ENCODE measurements at regions not wholly inside any gene's neighbourhood (a gene's known extent, or its start where the extent isn't known, plus 50 kb on each side); places are given as distances from the start of the nearest gene placed in this dataset.

- no peak for DNase-seq
- Histone ChIP-seq H3K9me3 (no peaks in the 10 kb centered on the region), H3K36me3 (replicated peaks in 1 of 2; ENCODE audit: insufficient read depth in 1 of 2, low read depth in 2 of 2) (no peaks in the 10 kb centered on the region), H3K27ac (no peak overlapping the region), H3K4me3 (no peak overlapping the region), H3K4me1 (no peaks in the 10 kb centered on the region), H3K27me3 (no peaks in the 10 kb centered on the region)
- WGBS, 2 donors: 70 to 73% methylated on average over 3 of the region's 3 CpGs
- TF ChIP-seq POLR2A (IDR thresholded peaks at IDR 0.05) (no peak), CTCF (IDR thresholded peaks at IDR 0.05) (no peak)
- no peak for ATAC-seq
- intact Hi-C loops (cut with DNase I): no loop called here
These were observed 235.3 kb downstream of the CSNK2A3 start for GRCh38 chr11:11117730-11118129.

GRCh38 chr11:11115475-11115874 lies 237.6 kb downstream of the CSNK2A3 start:
- Histone ChIP-seq H3K36me3 (replicated peaks in 1 of 2; ENCODE audit: insufficient read depth in 1 of 2, low read depth in 2 of 2) (no peaks in the 10 kb centered on the region), H3K4me1 (no peaks in the 10 kb centered on the region), H3K27ac (no peak overlapping the region), H3K4me3 (no peak overlapping the region), H3K27me3 (no peaks in the 10 kb centered on the region), H3K9me3 (no peaks in the 10 kb centered on the region)
- DNase-seq (no peak), ATAC-seq (no peak)
- 79 to 80% methylated on average over 3 of the region's 3 CpGs for WGBS, 2 donors
- TF ChIP-seq CTCF (IDR thresholded peaks at IDR 0.05) (no peak), POLR2A (IDR thresholded peaks at IDR 0.05) (no peak)
- intact Hi-C loops (cut with DNase I): no loop called here

GRCh38 chr11:11113626-11114025 lies 239.4 kb downstream of the CSNK2A3 start:
- no peaks in the 10 kb centered on the region for H3K9me3 ChIP-seq
- no peak overlapping the region for H3K27ac ChIP-seq
- H3K36me3 ChIP-seq (replicated peaks in 1 of 2; ENCODE audit: insufficient read depth in 1 of 2, low read depth in 2 of 2): no peaks in the 10 kb centered on the region
- no peak for DNase-seq
- no peak for TF ChIP-seq CTCF (IDR thresholded peaks at IDR 0.05)
- no peak for TF ChIP-seq POLR2A (IDR thresholded peaks at IDR 0.05)
- H3K27me3 ChIP-seq: no peaks in the 10 kb centered on the region
- no peaks in the 10 kb centered on the region for H3K4me1 ChIP-seq
- WGBS, 2 donors: 78 to 91% methylated on average over 1 of the region's 1 CpG
- intact Hi-C loops (cut with DNase I): no loop called here
- ATAC-seq: no peak
- no peak overlapping the region for H3K4me3 ChIP-seq

GRCh38 chr11:11108026-11108425 lies 245.0 kb downstream of the CSNK2A3 start:
- Histone ChIP-seq H3K9me3 (no peaks in the 10 kb centered on the region), H3K27ac (no peak overlapping the region), H3K4me3 (no peak overlapping the region), H3K36me3 (replicated peaks in 1 of 2; ENCODE audit: insufficient read depth in 1 of 2, low read depth in 2 of 2) (no peaks in the 10 kb centered on the region), H3K4me1 (no peaks in the 10 kb centered on the region), H3K27me3 (no peaks in the 10 kb centered on the region)
- no peak for TF ChIP-seq CTCF (IDR thresholded peaks at IDR 0.05)
- TF ChIP-seq POLR2A (IDR thresholded peaks at IDR 0.05): no peak
- no peak for DNase-seq
- 89 to 90% methylated on average over 5 of the region's 5 CpGs for WGBS, 2 donors
- ATAC-seq: no peak
- intact Hi-C loops (cut with DNase I): no loop called here

GRCh38 chr11:11107076-11107723 lies 245.8 kb downstream of the CSNK2A3 start:
- Histone ChIP-seq H3K27ac (no peak overlapping the region), H3K27me3 (no peaks in the 10 kb centered on the region), H3K36me3 (replicated peaks in 1 of 2; ENCODE audit: insufficient read depth in 1 of 2, low read depth in 2 of 2) (no peaks in the 10 kb centered on the region), H3K4me1 (no peaks in the 10 kb centered on the region), H3K4me3 (no peak overlapping the region), H3K9me3 (no peaks in the 10 kb centered on the region)
- DNase-seq (no peak), ATAC-seq (no peak)
- intact Hi-C loops (cut with DNase I): no loop called here
- no peak for TF ChIP-seq CTCF (IDR thresholded peaks at IDR 0.05)
- no peak for TF ChIP-seq POLR2A (IDR thresholded peaks at IDR 0.05)
- 74 to 88% methylated on average over 4 of the region's 4 CpGs for WGBS, 2 donors
